ENCODE measurements at regions not wholly inside any gene's neighbourhood (a gene's known extent, or its start where the extent isn't known, plus 50 kb on each side); places are given as distances from the start of the nearest gene placed in this dataset.

GRCh38 chr3:56939834-56940233 is 120.6 kb upstream of the SPATA12 start:
- TF ChIP-seq CTCF (IDR thresholded peaks at IDR 0.05; ENCODE audit: low read length) (no peak), EZH2 (optimal IDR thresholded peaks at IDR 0.05; ENCODE audit: low read depth, low read length) (no peak), EZH2phosphoT487 (IDR thresholded peaks at IDR 0.05; ENCODE audit: low read length) (no peak)

Data from MM.1S (cell line).